ENCODE measurements at regions not wholly inside any gene's neighbourhood (a gene's known extent, or its start where the extent isn't known, plus 50 kb on each side); places are given as distances from the start of the nearest gene placed in this dataset.

DNA sequence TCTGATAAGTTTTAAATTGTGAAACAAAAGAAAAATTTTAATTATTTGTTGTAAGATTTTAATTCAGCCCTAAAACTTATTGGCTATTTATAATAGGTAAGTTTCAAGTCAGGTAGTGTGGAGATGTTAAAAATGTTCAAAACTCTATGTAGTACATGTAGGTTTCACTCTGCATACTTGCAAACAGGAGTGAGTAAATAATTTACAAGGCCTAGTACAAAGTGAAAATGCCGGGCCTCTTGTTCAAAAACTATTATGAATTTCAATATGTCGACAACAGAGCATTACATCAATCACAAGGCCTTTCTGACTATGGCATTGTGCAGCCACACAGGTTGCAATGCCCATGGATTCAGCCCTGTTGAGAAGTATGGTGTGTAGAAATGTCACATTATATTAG, 80.9 kb upstream of the GRIK2 start:
- TF ChIP-seq PPARA (CRISPR knock-in tag; IDR thresholded peaks at IDR 0.05; ENCODE audit: borderline replicate concordance), result no peak
- no peak for TF ChIP-seq ZFP3 (CRISPR knock-in tag; IDR thresholded peaks at IDR 0.05)
- TF ChIP-seq CREB5 (CRISPR knock-in tag; IDR thresholded peaks at IDR 0.05; ENCODE audit: low read depth), result no peak
- no peak for TF ChIP-seq ZNF565 (CRISPR knock-in tag; conservative IDR thresholded peaks at IDR 0.05; ENCODE audit: low read depth)
- TF ChIP-seq CSDC2 (CRISPR knock-in tag; IDR thresholded peaks at IDR 0.05), result no peak
